CD1c-positive myeloid dendritic cell (primary cell): ENCODE measurements at regions not wholly inside any gene's neighbourhood (a gene's known extent, or its start where the extent isn't known, plus 50 kb on each side); places are given as distances from the start of the nearest gene placed in this dataset.
"Not testable (repeated sequence)": the region's sequence is repeated elsewhere in the genome, so short reads cannot be mapped to it uniquely, and the experiment has no call there.

Source experiments
- DNase-seq: peaks from one replicate; pipeline ENCODE4 v3.0.0-alpha.2; 2016; ENCODE audit errors: extremely low spot score

- DNase-seq: no peak
Measured at GRCh38 chr13:95388420-95389079, 87.3 kb upstream of the ABCC4 start.

GRCh38 chr13:95391362-95391761 lies 90.1 kb upstream of the ABCC4 start:
- no peak for DNase-seq

GRCh38 chr13:95391785-95392184 lies 90.5 kb upstream of the ABCC4 start:
- no peak for DNase-seq

GRCh38 chr13:95392597-95392996 lies 91.3 kb upstream of the ABCC4 start:
- DNase-seq: no peak

GRCh38 chr13:95403349-95404140 lies 102.3 kb upstream of the ABCC4 start:
- DNase-seq: no peak

- peak; percentile 87 for DNase-seq
Measured at GRCh38 chr13:95404141-95404882, 103.1 kb upstream of the ABCC4 start.

- DNase-seq: peak; percentile 5
Measured at GRCh38 chr13:95406176-95406575, 104.9 kb upstream of the ABCC4 start.

- no peak for DNase-seq
Measured at GRCh38 chr13:95411428-95412040, 110.3 kb upstream of the ABCC4 start.

- DNase-seq: no peak
Measured at GRCh38 chr13:95418946-95419345, 117.7 kb upstream of the ABCC4 start.

GRCh38 chr13:95420501-95420900 lies 119.2 kb upstream of the ABCC4 start:
- peak; percentile 51 for DNase-seq

- no peak for DNase-seq
Measured at GRCh38 chr13:95426631-95427030, 125.4 kb upstream of the ABCC4 start.

- not testable (repeated sequence) for DNase-seq
Measured at GRCh38 chr13:95430525-95430924, 122.0 kb upstream of the CLDN10 start.

GRCh38 chr13:95432141-95432540 lies 120.4 kb upstream of the CLDN10 start:
- DNase-seq: no peak

GRCh38 chr13:95433537-95433936 lies 119.0 kb upstream of the CLDN10 start:
- no peak for DNase-seq

GRCh38 chr13:95434111-95434510 lies 118.4 kb upstream of the CLDN10 start:
- DNase-seq: no peak

GRCh38 chr13:95437561-95437960 lies 115.0 kb upstream of the CLDN10 start:
- no peak for DNase-seq

- no peak for DNase-seq
Measured at GRCh38 chr13:95438297-95438696, 114.2 kb upstream of the CLDN10 start.

GRCh38 chr13:95440441-95441088 lies 112.0 kb upstream of the CLDN10 start:
- DNase-seq: no peak

GRCh38 chr13:95441326-95441725 lies 111.2 kb upstream of the CLDN10 start:
- no peak for DNase-seq

- DNase-seq: no peak
Measured at GRCh38 chr13:95444006-95444730, 108.4 kb upstream of the CLDN10 start.

- DNase-seq: no peak
Measured at GRCh38 chr13:95445131-95445530, 107.4 kb upstream of the CLDN10 start.
